Right lung (tissue), 2 donors: ENCODE measurements at regions not wholly inside any gene's neighbourhood (a gene's known extent, or its start where the extent isn't known, plus 50 kb on each side); places are given as distances from the start of the nearest gene placed in this dataset.

ENCODE experiments used
- DNase-seq, 2 donors: peaks; one replicate each; pipeline ENCODE4 v3.0.0-alpha.2; 2013

GRCh38 chr11:116558504-116559211 lies 214.1 kb downstream of the BUD13 start:
- DNase-seq: no peak

- DNase-seq: no peak
These were observed 215.5 kb downstream of the BUD13 start for GRCh38 chr11:116557282-116557681.

- no peak for DNase-seq
These were observed 216.3 kb downstream of the BUD13 start for GRCh38 chr11:116556483-116556882.

- DNase-seq: no peak
These were observed 219.3 kb downstream of the BUD13 start for GRCh38 chr11:116553482-116553881.

- DNase-seq: no peak
These were observed 221.2 kb downstream of the BUD13 start for GRCh38 chr11:116551576-116551975.

- no peak for DNase-seq
These were observed 224.5 kb downstream of the BUD13 start for GRCh38 chr11:116548256-116548655.

- DNase-seq: no peak
These were observed 225.2 kb downstream of the BUD13 start for GRCh38 chr11:116547571-116547970.

GRCh38 chr11:116545912-116546311 lies 226.9 kb downstream of the BUD13 start:
- DNase-seq: no peak

- DNase-seq: no peak
These were observed 228.1 kb downstream of the BUD13 start for GRCh38 chr11:116544721-116545120.

GRCh38 chr11:116543911-116544475 lies 228.8 kb downstream of the BUD13 start:
- DNase-seq: no peak

- no peak for DNase-seq
These were observed 229.7 kb downstream of the BUD13 start for GRCh38 chr11:116543099-116543498.

- DNase-seq: no peak
These were observed 230.4 kb downstream of the BUD13 start for GRCh38 chr11:116542406-116542805.

- DNase-seq: no peak
These were observed 231.3 kb downstream of the BUD13 start for GRCh38 chr11:116541460-116541859.

GRCh38 chr11:116540645-116541304 lies 232.0 kb downstream of the BUD13 start:
- no peak for DNase-seq

- no peak for DNase-seq
These were observed 232.9 kb downstream of the BUD13 start for GRCh38 chr11:116539836-116540418.

- no peak for DNase-seq
These were observed 233.6 kb downstream of the BUD13 start for GRCh38 chr11:116539211-116539610.

GRCh38 chr11:116538677-116539076 lies 234.1 kb downstream of the BUD13 start:
- DNase-seq: no peak

- DNase-seq: no peak
These were observed 235.1 kb downstream of the BUD13 start for GRCh38 chr11:116537709-116538108.

GRCh38 chr11:116537121-116537520 lies 235.7 kb downstream of the BUD13 start:
- DNase-seq: no peak

GRCh38 chr11:116536416-116536815 lies 236.4 kb downstream of the BUD13 start:
- no peak for DNase-seq

GRCh38 chr11:116535994-116536393 lies 236.8 kb downstream of the BUD13 start:
- DNase-seq: no peak

- no peak for DNase-seq
These were observed 237.7 kb downstream of the BUD13 start for GRCh38 chr11:116535120-116535519.
